ENCODE measurements at regions not wholly inside any gene's neighbourhood (a gene's known extent, or its start where the extent isn't known, plus 50 kb on each side); places are given as distances from the start of the nearest gene placed in this dataset.

DNA sequence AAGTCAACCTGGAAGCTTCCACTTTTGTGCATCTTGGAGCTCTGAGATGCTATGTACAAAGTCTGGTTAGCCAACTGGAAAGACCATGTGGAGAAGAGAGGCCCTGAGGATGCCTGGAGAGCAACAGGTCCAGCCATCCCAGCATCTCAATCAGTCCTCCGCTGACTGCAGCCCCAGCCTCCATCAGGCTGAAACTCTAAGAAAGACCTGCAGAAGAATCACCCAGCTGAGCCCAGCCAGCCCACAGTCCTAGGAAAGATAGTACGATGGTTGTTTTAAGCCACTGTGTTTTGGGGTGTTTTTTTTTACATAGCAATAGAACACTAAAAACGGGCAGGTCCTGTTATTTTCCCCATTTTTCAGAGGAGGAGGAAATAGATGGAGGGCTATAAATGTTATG lies 84.0 kb downstream of the NCR2 start:
- Histone ChIP-seq H3K4me1 (ENCODE audit: control insufficient read depth, insufficient read depth, low read length) (peaks cover 10% of the 10 kb centered on the region; the same call in 1 of the 2 replicates), H3K27ac (ENCODE audit: low read depth, low read length) (no peak overlapping the region), H3K36me3 (ENCODE audit: control insufficient read depth, insufficient read depth, low read length) (no peaks in the 10 kb centered on the region), H3K9ac (ENCODE audit: low read depth, low read length) (no peak overlapping the region), H3K27me3 (ENCODE audit: control insufficient read depth, insufficient read depth, low read length) (peaks cover 99% of the 10 kb centered on the region), H3K9me3 (ENCODE audit: control insufficient read depth, insufficient read depth, low read length) (no peaks in the 10 kb centered on the region), H3K4me3 (ENCODE audit: low read depth, low read length) (no peak overlapping the region)

DNA sequence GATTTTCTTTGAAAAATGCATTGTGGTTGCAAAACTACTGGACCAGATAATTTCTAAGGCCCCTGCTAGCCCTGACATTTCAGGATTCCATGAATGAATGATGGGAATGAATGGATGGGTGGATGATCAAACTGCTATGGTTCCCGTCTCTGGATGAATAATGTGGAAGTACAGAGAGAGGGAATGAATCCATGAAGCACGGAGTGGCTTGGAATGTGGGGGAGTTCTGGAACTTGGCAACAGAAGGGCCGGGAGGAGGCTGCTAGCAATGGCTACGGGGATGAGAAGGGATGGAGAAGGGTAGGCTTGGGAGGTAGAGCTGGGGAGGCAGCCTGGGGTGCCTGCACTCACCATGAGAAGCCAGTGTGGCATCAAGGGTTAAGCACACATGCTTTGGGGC lies 84.8 kb downstream of the NCR2 start:
- Histone ChIP-seq H3K36me3 (ENCODE audit: control insufficient read depth, insufficient read depth, low read length) (no peaks in the 10 kb centered on the region), H3K4me1 (ENCODE audit: control insufficient read depth, insufficient read depth, low read length) (peaks cover 11% of the 10 kb centered on the region; the same call in 1 of the 2 replicates), H3K9ac (ENCODE audit: low read depth, low read length) (no peak overlapping the region), H3K27me3 (ENCODE audit: control insufficient read depth, insufficient read depth, low read length) (peaks cover 97% of the 10 kb centered on the region), H3K9me3 (ENCODE audit: control insufficient read depth, insufficient read depth, low read length) (no peaks in the 10 kb centered on the region), H3K4me3 (ENCODE audit: low read depth, low read length) (no peak overlapping the region), H3K27ac (ENCODE audit: low read depth, low read length) (no peak overlapping the region)

DNA sequence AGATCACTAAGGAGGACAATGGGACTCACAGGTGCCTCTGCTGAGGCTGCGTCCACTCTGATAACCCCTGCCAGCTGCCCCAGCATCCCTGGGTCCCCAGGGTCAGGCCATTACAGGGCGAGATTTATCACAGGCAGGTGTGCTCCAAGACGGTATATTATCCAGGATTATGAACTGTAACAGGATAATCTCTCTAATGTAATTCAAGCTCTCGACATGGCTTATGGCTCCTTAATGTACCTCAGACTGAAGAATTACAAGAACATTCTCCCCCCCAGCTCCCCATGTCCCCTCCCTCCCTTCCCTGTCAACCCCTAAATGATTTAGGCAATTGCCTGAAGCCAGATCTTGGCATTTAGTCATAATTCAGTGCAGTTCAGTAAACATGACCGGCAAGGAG lies 86.8 kb downstream of the NCR2 start:
- Histone ChIP-seq H3K27me3 (ENCODE audit: control insufficient read depth, insufficient read depth, low read length) (peaks cover 97% of the 10 kb centered on the region), H3K9me3 (ENCODE audit: control insufficient read depth, insufficient read depth, low read length) (no peaks in the 10 kb centered on the region), H3K4me3 (ENCODE audit: low read depth, low read length) (no peak overlapping the region), H3K9ac (ENCODE audit: low read depth, low read length) (no peak overlapping the region), H3K4me1 (ENCODE audit: control insufficient read depth, insufficient read depth, low read length) (peaks cover 7% of the 10 kb centered on the region), H3K36me3 (ENCODE audit: control insufficient read depth, insufficient read depth, low read length) (no peaks in the 10 kb centered on the region), H3K27ac (ENCODE audit: low read depth, low read length) (no peak overlapping the region)

DNA sequence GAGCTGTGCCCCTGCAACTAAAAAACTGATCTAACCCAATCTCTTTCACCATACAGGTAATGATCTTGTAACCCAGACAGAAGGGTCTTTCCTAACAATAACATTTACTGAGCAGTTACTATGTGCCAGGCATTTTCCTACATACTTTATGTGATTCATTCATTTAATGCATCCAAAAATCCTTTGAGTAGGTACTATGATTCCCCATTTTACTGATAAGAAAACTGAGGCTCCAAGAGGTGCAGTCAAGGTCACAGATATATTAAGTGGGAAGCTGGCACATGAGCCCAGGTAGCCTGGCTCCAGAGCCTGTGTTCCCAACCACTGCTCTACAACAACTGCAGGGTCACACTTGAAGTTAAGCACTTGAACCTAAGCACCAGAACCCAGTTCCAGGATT lies 87.6 kb downstream of the NCR2 start:
- Histone ChIP-seq H3K9ac (ENCODE audit: low read depth, low read length) (no peak overlapping the region), H3K27me3 (ENCODE audit: control insufficient read depth, insufficient read depth, low read length) (peaks cover 96% of the 10 kb centered on the region), H3K4me3 (ENCODE audit: low read depth, low read length) (no peak overlapping the region), H3K4me1 (ENCODE audit: control insufficient read depth, insufficient read depth, low read length) (peaks cover 7% of the 10 kb centered on the region), H3K27ac (ENCODE audit: low read depth, low read length) (no peak overlapping the region), H3K36me3 (ENCODE audit: control insufficient read depth, insufficient read depth, low read length) (no peaks in the 10 kb centered on the region), H3K9me3 (ENCODE audit: control insufficient read depth, insufficient read depth, low read length) (no peaks in the 10 kb centered on the region)

DNA sequence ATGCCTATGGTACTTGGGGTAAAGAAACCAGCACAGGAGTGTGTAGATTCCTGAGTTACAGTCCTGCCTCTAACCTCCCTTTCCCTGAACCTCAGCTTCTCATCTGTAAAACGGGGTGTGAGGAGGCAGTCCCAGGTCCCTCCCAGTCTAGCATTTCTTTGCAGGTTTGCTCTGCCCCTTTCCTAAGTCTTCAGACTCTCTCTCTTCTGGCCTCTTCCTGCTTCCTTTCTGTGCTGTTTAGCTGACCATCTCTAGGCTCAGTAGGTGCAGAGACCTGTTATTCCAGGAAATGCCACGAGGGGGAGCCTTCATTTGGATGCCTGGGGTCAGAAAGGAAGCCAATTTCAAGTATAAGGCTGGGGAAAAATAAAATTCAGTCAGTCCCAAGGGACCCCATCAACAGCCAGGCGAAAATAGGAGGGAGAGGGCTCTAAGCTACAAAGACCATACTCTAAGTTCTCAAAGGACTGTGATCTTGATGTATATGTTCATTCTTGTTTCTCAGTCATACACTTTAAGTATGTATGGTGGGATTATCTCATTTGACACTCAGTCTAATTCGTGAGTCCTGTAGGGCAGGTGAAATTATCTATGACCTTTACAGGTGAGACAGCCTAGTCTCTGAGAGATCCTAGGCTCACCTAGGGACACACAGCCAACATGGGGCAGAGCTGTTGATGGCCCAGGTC lies 89.1 kb downstream of the NCR2 start:
- Histone ChIP-seq H3K4me3 (ENCODE audit: low read depth, low read length) (no peak overlapping the region), H3K9me3 (ENCODE audit: control insufficient read depth, insufficient read depth, low read length) (no peaks in the 10 kb centered on the region), H3K4me1 (ENCODE audit: control insufficient read depth, insufficient read depth, low read length) (peaks cover 16% of the 10 kb centered on the region), H3K9ac (ENCODE audit: low read depth, low read length) (no peak overlapping the region), H3K27me3 (ENCODE audit: control insufficient read depth, insufficient read depth, low read length) (peaks cover 93% of the 10 kb centered on the region), H3K36me3 (ENCODE audit: control insufficient read depth, insufficient read depth, low read length) (no peaks in the 10 kb centered on the region), H3K27ac (ENCODE audit: low read depth, low read length) (no peak overlapping the region)

DNA sequence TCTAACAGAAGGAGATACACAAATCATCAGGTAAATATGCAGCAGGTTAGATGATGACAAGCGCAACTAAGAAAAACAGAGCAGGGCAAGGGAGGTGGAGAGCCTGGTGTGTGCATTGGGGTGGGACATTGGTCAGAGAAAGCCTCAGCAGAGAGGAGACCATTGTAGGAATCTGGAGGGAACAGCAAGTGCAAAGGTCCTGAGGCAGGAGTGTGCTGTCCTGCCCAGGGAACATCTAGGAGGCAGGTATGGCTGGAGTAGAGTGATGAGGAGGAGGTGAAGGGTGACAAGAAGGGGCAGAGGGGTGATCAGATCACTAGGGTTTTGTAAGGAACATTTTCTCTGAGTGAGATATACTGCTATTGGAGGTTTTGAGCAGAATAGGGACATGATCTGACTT lies 90.1 kb downstream of the NCR2 start:
- no peaks in the 10 kb centered on the region for H3K9me3 ChIP-seq (ENCODE audit: control insufficient read depth, insufficient read depth, low read length)
- no peak overlapping the region for H3K9ac ChIP-seq (ENCODE audit: low read depth, low read length)
- peaks cover 22% of the 10 kb centered on the region for H3K4me1 ChIP-seq (ENCODE audit: control insufficient read depth, insufficient read depth, low read length)
- no peak overlapping the region for H3K27ac ChIP-seq (ENCODE audit: low read depth, low read length)
- H3K4me3 ChIP-seq (ENCODE audit: low read depth, low read length): no peak overlapping the region
- H3K36me3 ChIP-seq (ENCODE audit: control insufficient read depth, insufficient read depth, low read length): no peaks in the 10 kb centered on the region
- H3K27me3 ChIP-seq (ENCODE audit: control insufficient read depth, insufficient read depth, low read length): peaks cover 93% of the 10 kb centered on the region

DNA sequence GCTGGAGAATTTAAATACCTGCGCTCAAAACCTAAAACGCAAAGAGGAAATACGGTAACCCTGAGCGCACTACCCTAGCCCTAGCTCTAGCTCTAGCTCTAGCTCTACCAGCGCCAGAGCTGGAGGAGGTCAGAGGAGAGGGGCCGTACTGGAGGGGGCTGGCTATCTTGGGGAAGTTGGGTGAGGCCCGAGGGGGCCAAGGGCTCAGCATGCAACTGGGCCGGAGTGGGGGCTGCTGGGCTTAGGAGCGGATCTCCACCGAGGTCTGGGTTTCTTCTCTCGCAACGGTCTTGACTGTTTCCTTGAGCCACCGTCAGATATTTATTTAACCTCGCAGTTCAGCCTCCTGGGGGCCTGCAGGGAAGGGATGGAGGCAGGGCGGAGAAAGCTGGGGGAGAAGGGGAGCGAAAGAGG lies 91.0 kb downstream of the NCR2 start:
- Histone ChIP-seq H3K27ac (ENCODE audit: low read depth, low read length) (no peak overlapping the region), H3K27me3 (ENCODE audit: control insufficient read depth, insufficient read depth, low read length) (peaks cover 93% of the 10 kb centered on the region), H3K9ac (ENCODE audit: low read depth, low read length) (no peak overlapping the region), H3K4me3 (ENCODE audit: low read depth, low read length) (peak overlapping the region; percentile 58), H3K4me1 (ENCODE audit: control insufficient read depth, insufficient read depth, low read length) (peaks cover 22% of the 10 kb centered on the region), H3K9me3 (ENCODE audit: control insufficient read depth, insufficient read depth, low read length) (no peaks in the 10 kb centered on the region), H3K36me3 (ENCODE audit: control insufficient read depth, insufficient read depth, low read length) (no peaks in the 10 kb centered on the region)

DNA sequence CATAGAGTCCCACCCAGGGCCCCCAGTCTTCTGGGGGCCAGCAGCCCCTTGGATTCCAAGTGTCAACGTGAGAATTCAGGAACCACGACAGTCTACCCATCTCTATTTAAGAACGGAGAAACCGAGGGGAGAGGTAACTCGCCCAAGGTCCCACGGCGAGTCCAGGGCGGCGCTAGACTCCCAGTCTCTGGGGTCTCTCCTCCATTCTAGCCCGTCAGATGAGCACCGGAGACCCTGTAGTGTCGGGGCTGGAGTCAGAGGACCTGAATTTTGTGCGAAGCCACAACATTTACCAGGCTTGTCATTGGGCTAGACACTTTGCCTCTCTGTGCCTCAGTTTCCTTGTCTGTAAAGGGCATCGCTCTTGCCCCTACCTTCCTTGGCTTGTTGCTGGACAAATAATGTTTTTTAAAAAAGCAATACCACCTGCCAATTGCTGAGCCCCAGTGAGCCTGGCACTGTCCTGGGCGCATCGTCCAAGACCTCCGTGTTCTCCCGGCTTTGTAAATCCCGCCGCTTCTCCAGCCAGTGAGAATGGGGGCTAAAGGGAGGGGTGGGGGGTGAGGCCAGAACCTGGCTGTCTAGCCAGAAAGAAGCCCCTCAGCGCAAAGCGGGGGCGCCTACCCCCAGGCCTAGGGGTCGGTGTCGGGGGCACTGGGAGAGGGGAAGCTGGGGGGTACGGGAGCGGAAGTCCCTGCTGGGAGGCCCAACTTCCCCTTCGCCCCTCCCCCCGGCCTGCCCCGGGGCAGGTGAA lies 91.7 kb downstream of the NCR2 start:
- H3K27ac ChIP-seq (ENCODE audit: low read depth, low read length): no peak overlapping the region
- peaks cover 22% of the 10 kb centered on the region for H3K4me1 ChIP-seq (ENCODE audit: control insufficient read depth, insufficient read depth, low read length)
- H3K27me3 ChIP-seq (ENCODE audit: control insufficient read depth, insufficient read depth, low read length): peaks cover 92% of the 10 kb centered on the region
- H3K9me3 ChIP-seq (ENCODE audit: control insufficient read depth, insufficient read depth, low read length): no peaks in the 10 kb centered on the region
- H3K36me3 ChIP-seq (ENCODE audit: control insufficient read depth, insufficient read depth, low read length): no peaks in the 10 kb centered on the region
- H3K9ac ChIP-seq (ENCODE audit: low read depth, low read length): no peak overlapping the region
- H3K4me3 ChIP-seq (ENCODE audit: low read depth, low read length): peak overlapping the region; percentile 58

DNA sequence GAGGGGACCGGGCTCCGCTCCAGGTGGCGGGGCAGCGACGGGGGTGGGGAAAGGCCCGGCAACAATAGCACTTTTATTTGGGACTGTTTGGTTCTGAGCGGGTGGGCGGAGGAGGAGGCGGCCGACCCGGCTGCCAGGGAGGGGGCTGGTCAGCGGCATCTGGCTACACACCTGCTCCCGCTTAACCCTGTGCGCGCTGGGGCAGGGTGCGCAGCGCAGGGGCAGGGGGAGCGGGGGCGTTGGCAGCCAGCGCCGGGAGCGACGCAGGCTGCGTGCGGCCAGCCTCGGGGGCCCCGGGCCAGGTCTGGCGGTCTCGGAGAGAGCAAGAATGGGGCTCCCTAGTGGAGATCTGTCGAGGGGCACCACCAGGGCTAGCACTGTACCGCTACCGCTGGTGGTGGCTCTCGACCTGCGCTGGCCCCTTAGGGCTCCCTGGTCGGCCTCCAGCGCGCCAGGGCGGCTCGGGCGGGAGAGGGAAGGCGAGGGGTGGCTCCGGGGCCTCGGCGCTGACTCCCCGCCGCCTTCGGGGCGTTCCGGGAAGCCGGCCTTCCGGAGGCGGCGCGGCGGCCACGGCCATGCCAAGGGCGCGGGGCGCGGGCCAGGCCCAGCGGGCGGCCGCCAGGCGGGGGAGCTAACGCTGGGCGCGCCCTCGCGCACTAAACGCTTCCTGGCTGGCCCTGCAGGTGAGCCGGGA lies 92.4 kb downstream of the NCR2 start:
- Histone ChIP-seq H3K9ac (ENCODE audit: low read depth, low read length) (no peak overlapping the region), H3K27me3 (ENCODE audit: control insufficient read depth, insufficient read depth, low read length) (peaks cover 89% of the 10 kb centered on the region), H3K4me1 (ENCODE audit: control insufficient read depth, insufficient read depth, low read length) (peaks cover 25% of the 10 kb centered on the region), H3K9me3 (ENCODE audit: control insufficient read depth, insufficient read depth, low read length) (no peaks in the 10 kb centered on the region), H3K36me3 (ENCODE audit: control insufficient read depth, insufficient read depth, low read length) (no peaks in the 10 kb centered on the region), H3K27ac (ENCODE audit: low read depth, low read length) (no peak overlapping the region), H3K4me3 (ENCODE audit: low read depth, low read length) (peak overlapping the region; percentile 58)

DNA sequence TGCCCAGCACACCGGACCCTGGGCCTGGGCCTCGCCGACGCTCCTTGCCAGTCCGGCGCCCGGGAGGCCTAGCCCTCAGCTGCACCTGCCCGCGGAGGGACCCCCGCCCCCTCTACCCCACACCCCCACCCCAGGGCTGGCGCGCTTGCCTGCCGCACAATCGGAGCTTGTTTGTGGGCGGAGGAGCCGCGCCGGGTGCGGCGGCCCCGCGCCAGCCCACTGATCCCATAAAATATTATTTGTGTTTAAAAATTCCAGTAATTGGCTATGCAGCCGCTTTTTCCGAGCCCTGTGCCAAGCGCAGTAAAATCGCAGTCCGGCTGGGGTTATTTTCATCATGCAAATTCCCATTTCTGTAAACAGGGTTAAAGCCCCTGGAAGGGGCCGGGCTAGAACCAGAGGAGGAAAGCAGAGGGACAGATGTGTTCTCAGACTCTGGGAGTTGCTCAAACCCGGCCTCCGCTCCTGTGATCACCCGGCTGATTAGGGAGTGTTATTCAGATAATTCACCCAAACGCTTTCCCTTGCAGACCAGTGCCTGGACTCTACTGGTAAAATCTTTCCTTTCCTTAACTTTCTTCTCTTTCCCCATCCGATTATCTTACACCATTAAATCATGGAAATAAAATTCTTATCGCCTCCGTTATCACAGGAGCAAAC lies 93.1 kb downstream of the NCR2 start:
- no peak overlapping the region for H3K9ac ChIP-seq (ENCODE audit: low read depth, low read length)
- peaks cover 85% of the 10 kb centered on the region for H3K27me3 ChIP-seq (ENCODE audit: control insufficient read depth, insufficient read depth, low read length)
- no peaks in the 10 kb centered on the region for H3K36me3 ChIP-seq (ENCODE audit: control insufficient read depth, insufficient read depth, low read length)
- H3K27ac ChIP-seq (ENCODE audit: low read depth, low read length): no peak overlapping the region
- no peaks in the 10 kb centered on the region for H3K9me3 ChIP-seq (ENCODE audit: control insufficient read depth, insufficient read depth, low read length)
- peak overlapping the region; percentile 58 for H3K4me3 ChIP-seq (ENCODE audit: low read depth, low read length)
- H3K4me1 ChIP-seq (ENCODE audit: control insufficient read depth, insufficient read depth, low read length): peaks cover 25% of the 10 kb centered on the region
